Endodermal cell (in vitro differentiated cells): ENCODE measurements at regions not wholly inside any gene's neighbourhood (a gene's known extent, or its start where the extent isn't known, plus 50 kb on each side); places are given as distances from the start of the nearest gene placed in this dataset.
A peak's percentile ranks its signal among the peaks of the same experiment; 100 is the strongest.

Experiments used
- DNase-seq: peaks from one replicate; pipeline ENCODE4 v3.0.0-alpha.2; 2017
- H3K27ac ChIP-seq: 2 replicates; pipeline ENCODE4 v1.5.1; 2013; ENCODE audit warnings: mild to moderate bottlenecking, low read depth, low read length, moderate library complexity
- H3K27me3 ChIP-seq: 2 replicates; pipeline ENCODE4 v1.6.1; 2013; ENCODE audit warnings: mild to moderate bottlenecking, low read length, moderate library complexity; ENCODE audit not compliant: insufficient read depth, control insufficient read depth, poor library complexity, severe bottlenecking
- H3K36me3 ChIP-seq: 2 replicates; pipeline ENCODE4 v1.7.0; 2013; ENCODE audit warnings: mild to moderate bottlenecking, low read length, moderate library complexity; ENCODE audit not compliant: control insufficient read depth, insufficient read depth
- H3K4me1 ChIP-seq: one replicate; pipeline ENCODE4 v1.7.0; 2013; ENCODE audit warnings: low read length; ENCODE audit not compliant: control insufficient read depth, insufficient read depth
- H3K4me3 ChIP-seq: 2 replicates; pipeline ENCODE4 v1.5.1; 2013; ENCODE audit warnings: mild to moderate bottlenecking, low read length, moderate library complexity
- H3K9ac ChIP-seq: 2 replicates; pipeline ENCODE4 v1.6.1; 2013; ENCODE audit warnings: mild to moderate bottlenecking, low read length, moderate library complexity; ENCODE audit not compliant: poor library complexity, severe bottlenecking; ENCODE audit errors: extremely low read depth
- H3K9me3 ChIP-seq: 2 replicates; pipeline ENCODE4 v1.6.1; 2013; ENCODE audit warnings: mild to moderate bottlenecking, low read length, moderate library complexity; ENCODE audit not compliant: control insufficient read depth
- H3K27ac Mint-ChIP-seq: 2 replicates; pipeline ENCODE4 v1.8.0; 2020; ENCODE audit warnings: mixed read lengths
- H3K27me3 Mint-ChIP-seq: 2 replicates; pipeline ENCODE4 v1.8.0; 2021; ENCODE audit warnings: mild to moderate bottlenecking, mixed read lengths; ENCODE audit not compliant: insufficient read depth
- H3K36me3 Mint-ChIP-seq: 2 replicates; pipeline ENCODE4 v1.8.0; 2020; ENCODE audit warnings: low read depth, mixed read lengths
- H3K4me1 Mint-ChIP-seq: 2 replicates; pipeline ENCODE4 v1.8.0; 2020; ENCODE audit warnings: mixed read lengths
- H3K4me3 Mint-ChIP-seq: 2 replicates; pipeline ENCODE4 v1.8.0; 2020; ENCODE audit warnings: mild to moderate bottlenecking, moderate library complexity, mixed read lengths
- H3K9me3 Mint-ChIP-seq: 2 replicates; pipeline ENCODE4 v1.8.0; 2020; ENCODE audit warnings: mild to moderate bottlenecking, mixed read lengths
- WGBS, 2 experiments: methylation state at CpG; one replicate each; pipeline versions ENCODE4 v1.1.5 to v1.1.7; 2013; ENCODE audit warnings: missing lambda C conversion rate in 2 of 2, mixed read lengths in 1 of 2; ENCODE audit not compliant: insufficient coverage in 1 of 2, insufficient read length in 1 of 2; 5-methylcytosine and 5-hydroxymethylcytosine counted together
- TF ChIP-seq, protein P1 (sequence below): fragments of 200-600 bp; sonication (generic); conservative IDR thresholded peaks from 2 replicates; pipeline ENCODE4 v1.5.0; 2021; ENCODE audit warnings: antibody characterized with exemption, mild to moderate bottlenecking

DNA sequence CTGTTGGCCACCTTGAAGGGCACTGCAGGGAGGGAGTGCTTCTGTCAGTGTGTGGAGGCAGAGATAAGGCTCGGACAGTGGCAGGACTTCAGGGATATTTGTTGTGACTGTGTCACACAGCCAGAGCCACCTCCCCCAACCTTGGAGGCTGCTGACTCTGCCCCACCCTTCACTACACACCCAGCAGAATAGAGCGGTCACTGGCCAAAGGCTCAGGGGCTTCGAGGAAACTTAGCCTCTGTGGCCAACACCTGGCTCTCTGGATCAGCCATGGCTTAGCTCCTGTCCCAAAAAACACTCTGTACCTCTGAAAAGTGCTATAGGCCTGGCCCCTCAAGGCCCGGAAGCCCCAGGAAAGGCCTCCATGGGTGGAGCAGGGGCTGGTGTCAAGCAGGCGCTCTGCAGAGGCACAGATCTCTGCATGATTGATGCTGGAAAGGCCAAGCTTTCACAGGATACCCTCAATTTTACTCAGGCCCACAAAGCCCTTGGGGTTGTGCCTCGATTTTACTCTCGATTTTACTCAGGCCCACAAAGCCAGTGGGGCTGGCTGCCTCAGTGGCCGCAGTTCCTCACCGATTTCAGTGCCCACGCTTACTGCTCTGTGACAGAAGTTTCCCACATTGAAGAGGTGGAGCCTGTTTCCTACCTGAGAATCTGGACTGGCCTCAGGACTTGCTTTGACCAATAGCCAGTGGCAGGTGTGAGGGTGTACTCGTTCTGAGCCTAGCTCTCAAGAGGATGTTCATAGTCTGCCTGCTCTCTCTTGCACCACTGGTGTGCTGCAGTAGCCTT, 113.2 kb upstream of the GPR26 start:
- TF ChIP-seq, protein P1, sequence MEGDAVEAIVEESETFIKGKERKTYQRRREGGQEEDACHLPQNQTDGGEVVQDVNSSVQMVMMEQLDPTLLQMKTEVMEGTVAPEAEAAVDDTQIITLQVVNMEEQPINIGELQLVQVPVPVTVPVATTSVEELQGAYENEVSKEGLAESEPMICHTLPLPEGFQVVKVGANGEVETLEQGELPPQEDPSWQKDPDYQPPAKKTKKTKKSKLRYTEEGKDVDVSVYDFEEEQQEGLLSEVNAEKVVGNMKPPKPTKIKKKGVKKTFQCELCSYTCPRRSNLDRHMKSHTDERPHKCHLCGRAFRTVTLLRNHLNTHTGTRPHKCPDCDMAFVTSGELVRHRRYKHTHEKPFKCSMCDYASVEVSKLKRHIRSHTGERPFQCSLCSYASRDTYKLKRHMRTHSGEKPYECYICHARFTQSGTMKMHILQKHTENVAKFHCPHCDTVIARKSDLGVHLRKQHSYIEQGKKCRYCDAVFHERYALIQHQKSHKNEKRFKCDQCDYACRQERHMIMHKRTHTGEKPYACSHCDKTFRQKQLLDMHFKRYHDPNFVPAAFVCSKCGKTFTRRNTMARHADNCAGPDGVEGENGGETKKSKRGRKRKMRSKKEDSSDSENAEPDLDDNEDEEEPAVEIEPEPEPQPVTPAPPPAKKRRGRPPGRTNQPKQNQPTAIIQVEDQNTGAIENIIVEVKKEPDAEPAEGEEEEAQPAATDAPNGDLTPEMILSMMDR, result no peak
- H3K4me3 ChIP-seq, result no peak overlapping the region
- Mint-ChIP-seq H3K9me3 (no peaks in the 10 kb centered on the region), H3K27ac (no peak overlapping the region), H3K36me3 (no peaks in the 10 kb centered on the region), H3K4me3 (no peak overlapping the region), H3K27me3 (no peaks in the 10 kb centered on the region), H3K4me1 (peaks cover under 1% of the 10 kb centered on the region)
- H3K27me3 ChIP-seq, result no peaks in the 10 kb centered on the region
- WGBS, 2 experiments, result 86 to 94% methylated on average over 8 to 11 of the region's 11 CpGs
- no peaks in the 10 kb centered on the region for H3K9me3 ChIP-seq
- no peak overlapping the region for H3K9ac ChIP-seq
- H3K27ac ChIP-seq, result no peak overlapping the region
- no peaks in the 10 kb centered on the region for H3K36me3 ChIP-seq
- peak; percentile 28 for DNase-seq
- no peaks in the 10 kb centered on the region for H3K4me1 ChIP-seq

DNA sequence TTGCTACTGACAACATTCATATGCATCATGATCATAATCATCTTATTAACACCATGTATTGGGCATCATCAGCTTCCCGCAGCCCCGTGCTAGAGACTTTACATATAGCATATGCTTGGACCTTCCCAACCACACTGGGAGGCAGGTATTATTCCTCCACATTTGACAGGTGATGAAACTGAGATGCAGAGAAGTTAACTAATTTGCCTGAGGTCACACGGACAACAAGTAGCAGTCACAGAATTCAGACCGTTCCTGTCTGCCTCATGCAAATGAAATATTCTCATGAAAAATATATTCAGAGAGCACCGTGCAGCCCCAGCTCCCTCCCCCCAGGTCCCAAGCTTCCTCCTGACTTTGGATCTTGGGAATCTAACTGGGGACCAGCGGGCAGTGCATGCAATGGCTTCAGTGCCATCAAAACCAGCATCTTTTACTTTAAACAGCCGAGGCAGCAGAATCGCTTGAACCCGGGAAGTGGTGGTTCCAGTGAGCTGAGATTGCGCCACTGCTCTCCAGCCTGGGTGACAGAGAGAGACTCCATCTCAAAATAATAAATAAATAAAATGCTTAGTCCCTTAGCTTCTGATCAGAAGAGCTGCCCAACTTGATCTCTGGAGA, 112.2 kb upstream of the GPR26 start:
- TF ChIP-seq, protein P1, result no peak
- H3K27ac ChIP-seq, result no peak overlapping the region
- Mint-ChIP-seq H3K4me3 (no peak overlapping the region), H3K4me1 (no peaks in the 10 kb centered on the region), H3K27me3 (no peaks in the 10 kb centered on the region), H3K9me3 (no peaks in the 10 kb centered on the region), H3K36me3 (no peaks in the 10 kb centered on the region), H3K27ac (no peak overlapping the region)
- H3K4me1 ChIP-seq, result no peaks in the 10 kb centered on the region
- no peak overlapping the region for H3K4me3 ChIP-seq
- H3K9me3 ChIP-seq, result no peaks in the 10 kb centered on the region
- H3K36me3 ChIP-seq, result no peaks in the 10 kb centered on the region
- H3K27me3 ChIP-seq, result no peaks in the 10 kb centered on the region
- 89 to 93% methylated on average over 9 to 10 of the region's 10 CpGs for WGBS, 2 experiments
- H3K9ac ChIP-seq, result no peak overlapping the region
- peak; percentile 8 for DNase-seq

GRCh38 chr10:123554656-123555055, 111.5 kb upstream of the GPR26 start:
- no peaks in the 10 kb centered on the region for H3K4me1 Mint-ChIP-seq
- Histone ChIP-seq H3K4me1 (no peaks in the 10 kb centered on the region), H3K36me3 (no peaks in the 10 kb centered on the region), H3K27me3 (no peaks in the 10 kb centered on the region), H3K9ac (no peak overlapping the region), H3K27ac (no peak overlapping the region), H3K4me3 (no peak overlapping the region), H3K9me3 (no peaks in the 10 kb centered on the region)
- TF ChIP-seq, protein P1, result no peak
- no peak overlapping the region for H3K27ac Mint-ChIP-seq
- no peaks in the 10 kb centered on the region for H3K9me3 Mint-ChIP-seq
- DNase-seq, result no peak
- no peaks in the 10 kb centered on the region for H3K27me3 Mint-ChIP-seq
- no peaks in the 10 kb centered on the region for H3K36me3 Mint-ChIP-seq
- H3K4me3 Mint-ChIP-seq, result no peak overlapping the region
- 94 to 97% methylated on average over 8 of the region's 8 CpGs for WGBS, 2 experiments
